NCI-H774 (cell line): ENCODE measurements at regions not wholly inside any gene's neighbourhood (a gene's known extent, or its start where the extent isn't known, plus 50 kb on each side); places are given as distances from the start of the nearest gene placed in this dataset.
"Not testable (repeated sequence)": the region's sequence is repeated elsewhere in the genome, so short reads cannot be mapped to it uniquely, and the experiment has no call there.

ENCODE experiments used
- DNase-seq: peaks from one replicate; lab custom pipeline; 2025; lab: John Stamatoyannopoulos, UW

- no peak for DNase-seq
Observed at GRCh38 chr14:35988972-35989690, 163.0 kb downstream of the BRMS1L start.

GRCh38 chr14:35988550-35988949 is 162.4 kb downstream of the BRMS1L start:
- no peak for DNase-seq

GRCh38 chr14:35987731-35988130 is 161.6 kb downstream of the BRMS1L start:
- DNase-seq: no peak

GRCh38 chr14:35986219-35986573 is 160.1 kb downstream of the BRMS1L start:
- no peak for DNase-seq

GRCh38 chr14:35985474-35986218 is 159.5 kb downstream of the BRMS1L start:
- DNase-seq: no peak

GRCh38 chr14:35979531-35979930 is 153.4 kb downstream of the BRMS1L start:
- DNase-seq: no peak

- DNase-seq: no peak
Observed at GRCh38 chr14:35978561-35978960, 152.4 kb downstream of the BRMS1L start.

- DNase-seq: no peak
Observed at GRCh38 chr14:35975814-35976213, 149.7 kb downstream of the BRMS1L start.

GRCh38 chr14:35973770-35974169 is 147.6 kb downstream of the BRMS1L start:
- DNase-seq: no peak

- DNase-seq: no peak
Observed at GRCh38 chr14:35971965-35972630, 146.0 kb downstream of the BRMS1L start.

GRCh38 chr14:35969310-35969709 is 143.2 kb downstream of the BRMS1L start:
- no peak for DNase-seq

- no peak for DNase-seq
Observed at GRCh38 chr14:35965400-35965799, 139.3 kb downstream of the BRMS1L start.

- no peak for DNase-seq
Observed at GRCh38 chr14:35964697-35965286, 138.7 kb downstream of the BRMS1L start.

GRCh38 chr14:35963209-35963608 is 137.1 kb downstream of the BRMS1L start:
- no peak for DNase-seq

- DNase-seq: no peak
Observed at GRCh38 chr14:35961697-35962274, 135.6 kb downstream of the BRMS1L start.

GRCh38 chr14:35959835-35960234 is 133.7 kb downstream of the BRMS1L start:
- no peak for DNase-seq

GRCh38 chr14:35958499-35958898 is 132.4 kb downstream of the BRMS1L start:
- DNase-seq: no peak

GRCh38 chr14:35956376-35957085 is 130.4 kb downstream of the BRMS1L start:
- no peak for DNase-seq

GRCh38 chr14:35952584-35952983 is 126.4 kb downstream of the BRMS1L start:
- no peak for DNase-seq

GRCh38 chr14:35949920-35950513 is 123.9 kb downstream of the BRMS1L start:
- DNase-seq: peak; percentile 88

- not testable (repeated sequence) for DNase-seq
Observed at GRCh38 chr14:35947983-35948382, 121.8 kb downstream of the BRMS1L start.
